MM.1S (cell line): ENCODE measurements at regions not wholly inside any gene's neighbourhood (a gene's known extent, or its start where the extent isn't known, plus 50 kb on each side); places are given as distances from the start of the nearest gene placed in this dataset.
A peak's percentile ranks its signal among the peaks of the same experiment; 100 is the strongest.

Experiments used
- DNase-seq: peaks from one replicate; pipeline ENCODE4 v3.0.0-alpha.2; 2015
- H2AFZ ChIP-seq: fragments of 300-600 bp; sonication (generic); 2 replicates; pipeline ENCODE4 v1.6.0; 2016; ENCODE audit warnings: antibody characterized with exemption, low read length
- H3F3A ChIP-seq: fragments of 300-600 bp; sonication (generic); 2 replicates; pipeline ENCODE4 v1.6.1; 2016; ENCODE audit warnings: mild to moderate bottlenecking, antibody characterized with exemption, low read length, moderate library complexity, mixed read lengths; ENCODE audit not compliant: insufficient read depth
- H3K27ac ChIP-seq: fragments of 300-600 bp; sonication (generic); 2 replicates; pipeline ENCODE4 v1.5.1; 2016; ENCODE audit warnings: mild to moderate bottlenecking, low read length
- H3K27me3 ChIP-seq: fragments of 300-600 bp; sonication (generic); replicated peaks from 2 replicates; pipeline ENCODE4 v1.6.0; 2016; ENCODE audit warnings: low read length; ENCODE audit not compliant: insufficient read depth
- H3K36me3 ChIP-seq: fragments of 300-600 bp; sonication (generic); replicated peaks from 2 replicates; pipeline ENCODE4 v1.6.1; 2016; ENCODE audit warnings: mild to moderate bottlenecking, low read length, mixed read lengths; ENCODE audit not compliant: insufficient read depth
- H3K4me1 ChIP-seq: fragments of 300-600 bp; sonication (generic); 2 replicates; pipeline ENCODE4 v1.6.1; 2016; ENCODE audit warnings: low read length, mixed read lengths
- H3K4me2 ChIP-seq: fragments of 300-600 bp; sonication (generic); 2 replicates; pipeline ENCODE4 v1.6.0; 2016; ENCODE audit warnings: low read depth, low read length
- H3K4me3 ChIP-seq: fragments of 300-600 bp; sonication (generic); 2 replicates; pipeline ENCODE4 v1.5.1; 2016; ENCODE audit warnings: low read length, mixed read lengths
- H3K79me2 ChIP-seq: fragments of 300-600 bp; sonication (generic); 2 replicates; pipeline ENCODE4 v1.6.1; 2016; ENCODE audit warnings: mixed run types, low read length, mixed read lengths
- H3K9ac ChIP-seq: fragments of 300-600 bp; sonication (generic); 2 replicates; pipeline ENCODE4 v1.6.1; 2016; ENCODE audit warnings: low read length, mixed read lengths
- H3K9me2 ChIP-seq: fragments of 300-600 bp; sonication (generic); replicated peaks from 2 replicates; pipeline ENCODE4 v1.6.1; 2016; ENCODE audit warnings: mild to moderate bottlenecking, low read length, mixed read lengths; ENCODE audit not compliant: insufficient read depth
- H3K9me3 ChIP-seq: fragments of 300-600 bp; sonication (generic); replicated peaks from 2 replicates; pipeline ENCODE4 v1.6.1; 2016; ENCODE audit warnings: mild to moderate bottlenecking, low read length, mixed read lengths; ENCODE audit not compliant: insufficient read depth
- H4K20me1 ChIP-seq: fragments of 300-600 bp; sonication (generic); 2 replicates; pipeline ENCODE4 v1.6.1; 2016; ENCODE audit warnings: mild to moderate bottlenecking, low read length, moderate library complexity, mixed read lengths; ENCODE audit not compliant: insufficient read depth
- EZH2 ChIP-seq: fragments of 300-600 bp; sonication (generic); optimal IDR thresholded peaks from 2 replicates; pipeline ENCODE3; 2017; ENCODE audit warnings: low read depth, mild to moderate bottlenecking, antibody characterized with exemption, low read length, mixed read lengths
- EZH2phosphoT487 ChIP-seq: fragments of 300-600 bp; sonication (generic); IDR thresholded peaks from 2 replicates; pipeline ENCODE4 v1.6.1; 2018; ENCODE audit warnings: antibody characterized with exemption, low read length
- TF ChIP-seq, protein P1 (sequence below): fragments of 300-600 bp; sonication (generic); IDR thresholded peaks from 2 replicates; pipeline ENCODE4 v1.5.1; 2016; ENCODE audit warnings: antibody characterized with exemption, low read length, mixed read lengths

DNA sequence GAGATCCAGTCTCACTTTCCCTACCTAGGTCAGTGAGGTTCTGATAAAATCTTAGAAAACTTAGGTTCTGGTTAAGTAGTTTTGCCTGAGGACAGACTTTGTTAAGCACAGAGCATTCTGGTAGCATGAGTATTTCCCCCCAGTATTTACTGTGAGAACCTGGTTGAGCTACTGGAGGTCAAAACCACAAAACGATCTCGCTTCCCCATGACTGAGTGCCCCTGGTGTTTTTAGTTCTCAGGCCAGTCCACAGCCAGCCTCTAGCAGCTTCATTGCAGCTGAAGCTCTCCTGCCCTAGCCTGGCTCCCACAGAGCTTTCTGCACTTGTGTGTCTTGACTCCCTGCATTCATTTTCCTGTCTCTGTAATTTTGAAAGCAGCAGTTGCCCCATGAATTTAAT is 1138.2 kb downstream of the UQCRFS1 start:
- no peak overlapping the region for H3K27ac ChIP-seq
- TF ChIP-seq EZH2 (no peak), EZH2phosphoT487 (no peak)
- TF ChIP-seq, protein P1, sequence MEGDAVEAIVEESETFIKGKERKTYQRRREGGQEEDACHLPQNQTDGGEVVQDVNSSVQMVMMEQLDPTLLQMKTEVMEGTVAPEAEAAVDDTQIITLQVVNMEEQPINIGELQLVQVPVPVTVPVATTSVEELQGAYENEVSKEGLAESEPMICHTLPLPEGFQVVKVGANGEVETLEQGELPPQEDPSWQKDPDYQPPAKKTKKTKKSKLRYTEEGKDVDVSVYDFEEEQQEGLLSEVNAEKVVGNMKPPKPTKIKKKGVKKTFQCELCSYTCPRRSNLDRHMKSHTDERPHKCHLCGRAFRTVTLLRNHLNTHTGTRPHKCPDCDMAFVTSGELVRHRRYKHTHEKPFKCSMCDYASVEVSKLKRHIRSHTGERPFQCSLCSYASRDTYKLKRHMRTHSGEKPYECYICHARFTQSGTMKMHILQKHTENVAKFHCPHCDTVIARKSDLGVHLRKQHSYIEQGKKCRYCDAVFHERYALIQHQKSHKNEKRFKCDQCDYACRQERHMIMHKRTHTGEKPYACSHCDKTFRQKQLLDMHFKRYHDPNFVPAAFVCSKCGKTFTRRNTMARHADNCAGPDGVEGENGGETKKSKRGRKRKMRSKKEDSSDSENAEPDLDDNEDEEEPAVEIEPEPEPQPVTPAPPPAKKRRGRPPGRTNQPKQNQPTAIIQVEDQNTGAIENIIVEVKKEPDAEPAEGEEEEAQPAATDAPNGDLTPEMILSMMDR = no peak
- H3K4me3 ChIP-seq = no peak overlapping the region
- H3F3A ChIP-seq = no peaks in the 10 kb centered on the region; the same call in 1 of the 2 replicates
- no peaks in the 10 kb centered on the region for H3K79me2 ChIP-seq
- no peaks in the 10 kb centered on the region for H4K20me1 ChIP-seq
- H3K9ac ChIP-seq = no peak overlapping the region
- no peaks in the 10 kb centered on the region for H3K36me3 ChIP-seq
- H3K4me2 ChIP-seq = peak overlapping the region; percentile 17; the same call in 1 of the 2 replicates
- peak; percentile 60 for DNase-seq
- peaks cover 14% of the 10 kb centered on the region for H3K4me1 ChIP-seq
- no peaks in the 10 kb centered on the region for H3K27me3 ChIP-seq
- H3K9me2 ChIP-seq = no peaks in the 10 kb centered on the region
- no peak overlapping the region for H2AFZ ChIP-seq
- no peaks in the 10 kb centered on the region for H3K9me3 ChIP-seq

DNA sequence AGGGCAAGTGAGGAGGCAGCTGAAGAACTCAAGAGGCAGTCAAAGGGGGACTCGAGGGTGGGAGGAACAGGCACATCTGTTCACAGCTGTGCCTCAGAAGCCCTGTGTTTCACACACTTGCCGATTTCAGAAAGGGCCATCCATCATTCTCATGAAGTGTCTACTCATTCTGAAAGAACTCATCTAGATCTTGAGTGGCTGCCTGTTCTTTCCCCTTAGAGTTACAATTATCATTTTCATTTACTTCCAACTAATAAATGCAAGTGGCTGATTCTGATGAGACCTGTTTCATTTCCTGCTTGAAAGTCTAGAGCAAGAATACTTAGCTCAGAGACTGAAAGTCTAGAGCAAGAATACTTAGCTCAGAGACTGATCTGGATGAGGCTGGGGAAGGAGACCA is 1145.1 kb downstream of the UQCRFS1 start:
- 0 out of 2 replicates have a peak, but pooled peaks cover 4% of the 10 kb centered on the region for H3F3A ChIP-seq
- H4K20me1 ChIP-seq = no peaks in the 10 kb centered on the region
- no peaks in the 10 kb centered on the region for H3K79me2 ChIP-seq
- H3K9me2 ChIP-seq = no peaks in the 10 kb centered on the region
- peaks cover 9% of the 10 kb centered on the region for H3K4me1 ChIP-seq
- H3K4me3 ChIP-seq = no peak overlapping the region
- H2AFZ ChIP-seq = no peak overlapping the region
- H3K27ac ChIP-seq = no peak overlapping the region; the same call in 1 of the 2 replicates
- no peak for TF ChIP-seq EZH2
- TF ChIP-seq EZH2phosphoT487 = no peak
- TF ChIP-seq, protein P1 = no peak
- peak overlapping the region; percentile 20; the same call in 1 of the 2 replicates for H3K4me2 ChIP-seq
- peak; percentile 47 for DNase-seq
- H3K27me3 ChIP-seq = no peaks in the 10 kb centered on the region
- no peaks in the 10 kb centered on the region for H3K9me3 ChIP-seq
- H3K9ac ChIP-seq = no peak overlapping the region
- H3K36me3 ChIP-seq = no peaks in the 10 kb centered on the region

DNA sequence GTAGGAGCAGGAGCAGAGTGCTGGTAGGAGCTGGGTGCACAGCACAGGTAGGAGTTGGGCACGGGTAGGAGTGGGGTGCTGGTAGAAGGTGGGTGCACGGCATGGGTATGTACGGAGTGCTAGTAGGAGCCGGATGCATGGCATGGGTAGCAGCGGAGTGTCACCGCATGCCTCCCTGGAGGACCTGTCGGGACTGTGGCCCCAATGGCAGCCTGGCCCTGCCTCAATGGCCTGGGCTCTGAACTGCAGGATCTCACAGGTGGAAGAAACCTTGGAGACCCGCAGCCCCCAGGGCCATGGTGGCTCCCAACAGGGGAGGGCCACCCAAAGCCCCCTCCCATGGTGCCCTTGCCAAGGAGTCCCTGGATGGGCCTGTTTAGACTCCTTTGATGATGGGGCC is 1146.0 kb downstream of the UQCRFS1 start:
- Histone ChIP-seq H3K9me2 (no peaks in the 10 kb centered on the region), H4K20me1 (no peaks in the 10 kb centered on the region), H3K9ac (no peak overlapping the region), H3F3A (0 out of 2 replicates have a peak, but pooled peaks cover 4% of the 10 kb centered on the region), H3K79me2 (no peaks in the 10 kb centered on the region), H3K4me1 (peaks cover 6% of the 10 kb centered on the region), H3K27ac (no peak overlapping the region), H2AFZ (no peak overlapping the region), H3K9me3 (no peaks in the 10 kb centered on the region), H3K4me3 (no peak overlapping the region), H3K27me3 (no peaks in the 10 kb centered on the region), H3K4me2 (no peak overlapping the region), H3K36me3 (no peaks in the 10 kb centered on the region)
- no peak for DNase-seq
- TF ChIP-seq, protein P1 = no peak
- TF ChIP-seq EZH2phosphoT487 = no peak
- TF ChIP-seq EZH2 = no peak
